HG02852 (cell line): ENCODE measurements at regions not wholly inside any gene's neighbourhood (a gene's known extent, or its start where the extent isn't known, plus 50 kb on each side); places are given as distances from the start of the nearest gene placed in this dataset.
"Not testable (repeated sequence)": the region's sequence is repeated elsewhere in the genome, so short reads cannot be mapped to it uniquely, and the experiment has no call there.

Experiments
- ATAC-seq: cut with Tn5 transposase; IDR thresholded peaks from one replicate; pipeline ENCODE4 v1.9.1; 2021; ENCODE audit warnings: mild to moderate bottlenecking, moderate library complexity; ENCODE audit not compliant: unreplicated experiment

DNA sequence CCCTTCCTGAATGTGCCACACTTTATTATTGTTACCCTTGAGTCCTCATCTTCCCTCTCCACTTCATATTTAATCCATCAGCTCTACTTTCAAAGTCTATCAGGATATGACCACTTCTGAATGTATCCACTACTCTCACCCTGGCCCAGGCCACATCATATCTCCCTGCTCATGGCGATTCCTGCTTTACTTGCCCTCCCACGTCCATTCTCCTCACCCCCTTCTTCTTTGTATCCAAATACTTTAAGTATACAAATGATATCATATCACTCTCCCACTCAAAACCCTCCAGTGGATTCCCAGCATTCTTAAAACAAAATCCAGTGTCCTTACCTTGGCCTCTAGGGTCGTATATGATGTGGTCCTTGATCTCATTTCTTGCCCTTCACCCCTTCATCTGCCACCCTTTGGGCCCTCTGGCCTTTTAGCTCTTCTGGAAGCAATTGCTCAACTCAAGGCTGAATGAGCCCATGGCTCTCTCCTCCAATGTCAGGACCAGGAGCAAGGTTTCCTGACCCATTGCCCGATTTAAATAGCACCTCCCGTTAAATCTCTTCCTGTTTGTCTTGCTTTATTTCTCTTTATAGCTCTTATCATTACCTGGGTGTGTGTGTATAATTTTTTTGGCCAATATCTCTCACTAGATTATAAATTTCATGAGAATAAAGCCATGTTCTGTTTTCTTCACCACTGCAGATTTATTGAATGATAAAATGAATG is 205.9 kb upstream of the ECI2 start:
- no peak for ATAC-seq

DNA sequence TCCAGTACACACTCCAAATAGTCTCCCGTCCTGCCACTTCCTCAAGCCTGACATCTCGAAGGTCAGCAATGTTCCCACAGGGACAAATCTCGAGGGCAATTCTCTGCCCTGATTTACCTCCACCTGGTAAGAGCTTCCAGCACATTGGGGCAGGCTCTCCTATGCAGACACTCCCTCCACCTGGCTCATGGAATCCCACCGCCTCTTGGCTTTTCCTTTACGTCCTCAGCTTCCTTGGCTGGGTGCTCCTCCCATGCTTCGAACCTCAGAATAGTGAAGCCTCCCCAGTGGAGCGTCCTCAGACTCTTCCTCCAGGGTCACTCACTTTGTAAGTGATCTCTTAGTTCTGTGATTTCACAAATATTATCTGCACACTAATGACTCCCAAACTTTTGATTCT is 205.2 kb upstream of the ECI2 start:
- ATAC-seq, result no peak

DNA sequence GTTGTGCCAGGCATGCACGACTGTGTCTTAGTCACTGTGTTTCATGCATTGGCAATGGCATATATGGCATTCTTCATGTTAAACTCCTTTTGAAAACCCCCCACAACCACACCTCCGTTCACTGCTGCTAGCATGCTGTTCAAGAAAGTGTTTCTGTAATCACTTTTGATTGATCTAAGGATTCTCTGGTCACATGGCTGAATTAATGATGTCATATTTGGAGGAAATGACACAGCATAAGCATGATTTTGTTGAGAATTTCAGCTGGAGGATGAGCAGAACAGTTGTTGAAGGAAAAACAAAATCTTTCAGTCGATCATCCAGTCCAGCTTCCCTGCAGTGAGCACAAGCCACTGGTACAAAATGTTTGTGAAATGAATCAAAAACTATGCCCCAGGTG is 203.5 kb upstream of the ECI2 start:
- ATAC-seq, result no peak

DNA sequence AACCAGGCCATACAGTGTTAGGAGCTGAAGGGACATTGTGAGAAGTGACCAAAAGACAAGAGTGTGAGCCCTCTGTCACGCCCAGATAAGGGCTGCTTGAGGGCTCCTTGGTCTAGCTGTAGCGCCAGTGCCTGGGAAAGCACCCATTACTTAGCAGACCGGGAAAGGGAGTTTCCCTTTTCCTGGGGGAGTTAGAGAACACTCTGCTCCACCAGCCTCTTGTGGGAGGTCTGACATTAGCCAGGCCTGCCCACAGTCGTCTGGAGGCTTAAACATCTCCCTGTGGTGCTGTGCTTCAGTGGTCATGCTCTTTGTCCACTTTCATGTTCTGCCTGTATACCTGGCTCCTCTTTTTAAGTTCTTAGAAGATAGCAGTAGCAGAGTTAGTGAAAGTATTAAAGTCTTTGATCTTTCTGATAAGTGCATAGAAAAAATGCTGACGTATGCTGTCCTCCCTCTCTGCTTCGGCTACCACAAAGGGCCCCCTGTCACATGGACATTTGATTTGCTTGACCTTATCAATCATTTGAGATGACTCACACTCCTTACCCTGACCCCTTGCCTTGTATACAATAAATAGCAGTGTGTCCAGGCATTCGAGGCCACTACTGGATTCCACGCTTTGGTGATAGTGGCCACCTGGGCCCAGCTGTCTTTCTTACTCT is 201.5 kb upstream of the ECI2 start:
- ATAC-seq, result no peak

DNA sequence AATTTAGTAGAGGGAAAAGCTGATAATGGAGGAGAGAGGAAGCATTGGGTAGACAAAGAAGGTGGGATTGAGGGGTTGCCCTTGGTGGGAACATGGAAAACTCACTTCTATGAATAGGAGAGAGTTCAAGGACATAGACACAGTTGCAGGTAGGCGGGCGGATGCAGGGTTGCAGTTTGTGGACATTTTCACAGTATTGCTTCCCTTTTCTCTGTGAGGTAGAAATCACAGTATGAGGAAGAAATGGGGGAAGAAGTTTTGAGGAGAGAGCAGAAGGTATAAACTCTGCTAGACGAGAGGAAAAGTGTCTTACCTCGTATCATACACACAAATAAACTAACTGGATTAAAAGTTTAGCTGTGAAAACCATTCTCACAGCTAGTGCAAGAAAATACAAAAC is 200.7 kb upstream of the ECI2 start:
- no peak for ATAC-seq

DNA sequence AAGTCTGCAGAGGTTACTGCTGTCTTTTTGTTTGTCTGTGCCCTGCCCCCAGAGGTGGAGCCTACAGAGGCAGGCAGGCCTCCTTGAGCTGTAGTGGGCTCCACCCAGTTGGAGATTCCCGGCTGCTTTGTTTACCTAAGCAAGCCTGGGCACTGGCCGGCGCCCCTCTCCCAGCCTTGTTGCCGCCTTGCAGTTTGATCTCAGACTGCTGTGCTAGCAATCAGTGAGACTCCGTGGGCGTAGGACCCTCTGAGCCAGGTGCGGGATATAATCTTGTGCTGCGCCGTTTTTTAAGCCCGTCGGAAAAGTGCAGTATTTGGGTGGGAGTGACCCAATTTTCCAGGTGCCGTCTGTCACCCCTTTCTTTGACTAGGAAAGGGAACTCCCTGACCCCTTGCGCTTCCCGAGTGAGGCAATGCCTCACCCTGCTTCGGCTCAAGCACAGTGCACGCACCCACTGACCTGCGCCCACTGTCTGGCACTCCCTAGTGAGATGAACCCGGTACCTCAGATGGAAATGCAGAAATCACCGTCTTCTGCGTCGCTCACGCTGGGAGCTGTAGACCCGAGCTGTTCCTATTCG is 198.9 kb upstream of the ECI2 start:
- ATAC-seq, result not testable (repeated sequence)

DNA sequence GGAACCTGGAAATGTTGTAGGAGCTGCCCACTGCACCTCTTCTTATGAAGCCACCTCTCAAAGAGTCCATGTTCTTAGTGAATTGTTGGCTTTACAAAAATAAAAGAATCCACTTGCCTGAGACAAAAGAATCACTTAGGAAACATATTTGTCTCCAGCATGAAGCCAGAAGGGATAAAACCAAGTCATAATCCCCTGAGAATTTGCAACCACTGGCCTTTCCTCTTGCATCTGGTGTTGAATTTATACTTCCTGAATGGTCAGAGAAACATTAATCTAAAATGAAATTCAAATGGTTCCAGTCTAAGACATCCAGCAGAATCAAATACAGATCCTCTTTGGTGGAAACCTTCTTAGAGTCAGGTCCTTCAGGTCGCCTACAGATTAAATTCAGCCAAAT is 192.5 kb upstream of the ECI2 start:
- no peak for ATAC-seq

DNA sequence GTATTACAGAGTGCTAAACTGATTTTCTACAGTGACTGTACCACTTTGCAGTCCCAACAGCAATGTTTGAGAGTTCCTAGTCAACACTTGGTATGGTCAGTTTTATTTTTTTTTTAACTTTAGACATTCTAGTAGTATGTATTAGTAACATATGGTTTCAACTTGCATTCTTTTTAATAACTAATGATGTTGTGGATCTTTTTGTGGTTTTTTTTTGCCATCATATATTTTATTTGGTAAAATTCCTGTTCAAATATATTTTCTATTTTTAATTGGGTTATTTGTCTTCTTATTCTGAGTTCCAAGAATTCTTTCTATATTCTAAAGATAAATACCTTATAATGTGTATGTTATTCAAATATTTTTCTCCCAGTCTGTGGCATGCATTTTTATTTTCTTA is 189.4 kb upstream of the ECI2 start:
- ATAC-seq, result no peak

DNA sequence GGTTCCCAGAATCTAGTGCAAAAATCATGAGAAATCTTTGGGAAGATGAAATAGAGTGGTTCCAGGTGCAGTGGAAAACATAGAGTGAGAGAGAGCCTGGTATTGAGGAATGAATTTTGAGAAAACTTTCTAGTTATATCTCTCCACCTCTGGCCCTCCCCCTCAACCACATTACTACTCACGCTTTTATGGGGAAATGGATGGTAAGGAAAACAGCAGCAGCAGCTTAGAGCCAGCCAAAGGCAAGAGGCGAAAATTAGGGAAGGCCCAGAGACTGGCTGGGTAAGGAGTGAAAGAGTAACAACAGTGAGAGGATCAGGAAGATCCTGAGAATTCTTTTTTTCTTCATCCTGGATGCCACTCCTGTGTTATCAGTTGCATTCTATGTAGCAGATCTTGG is 187.9 kb upstream of the ECI2 start:
- ATAC-seq, result no peak

DNA sequence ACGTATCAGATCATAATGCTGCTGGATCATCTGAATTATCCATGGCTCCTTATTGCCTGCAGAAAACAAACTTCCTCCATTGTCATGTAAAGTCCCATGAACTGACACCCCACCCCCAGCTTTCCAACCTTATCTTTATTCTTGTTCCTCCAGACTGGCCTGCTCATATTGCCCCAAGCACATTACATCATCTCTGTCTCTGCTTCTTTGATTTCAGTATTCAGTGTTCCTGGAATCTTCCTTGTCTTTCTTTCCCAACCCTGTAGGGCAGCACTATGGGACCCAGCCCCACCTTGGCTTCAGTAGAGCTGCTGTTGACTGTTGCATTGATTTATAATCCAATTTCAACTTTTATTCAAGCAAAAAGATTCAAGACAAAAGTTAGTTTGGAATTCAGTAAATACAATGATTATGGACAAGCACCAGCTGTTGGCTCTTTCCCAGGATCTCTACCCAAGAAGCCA is 187.5 kb upstream of the ECI2 start:
- ATAC-seq, result no peak

DNA sequence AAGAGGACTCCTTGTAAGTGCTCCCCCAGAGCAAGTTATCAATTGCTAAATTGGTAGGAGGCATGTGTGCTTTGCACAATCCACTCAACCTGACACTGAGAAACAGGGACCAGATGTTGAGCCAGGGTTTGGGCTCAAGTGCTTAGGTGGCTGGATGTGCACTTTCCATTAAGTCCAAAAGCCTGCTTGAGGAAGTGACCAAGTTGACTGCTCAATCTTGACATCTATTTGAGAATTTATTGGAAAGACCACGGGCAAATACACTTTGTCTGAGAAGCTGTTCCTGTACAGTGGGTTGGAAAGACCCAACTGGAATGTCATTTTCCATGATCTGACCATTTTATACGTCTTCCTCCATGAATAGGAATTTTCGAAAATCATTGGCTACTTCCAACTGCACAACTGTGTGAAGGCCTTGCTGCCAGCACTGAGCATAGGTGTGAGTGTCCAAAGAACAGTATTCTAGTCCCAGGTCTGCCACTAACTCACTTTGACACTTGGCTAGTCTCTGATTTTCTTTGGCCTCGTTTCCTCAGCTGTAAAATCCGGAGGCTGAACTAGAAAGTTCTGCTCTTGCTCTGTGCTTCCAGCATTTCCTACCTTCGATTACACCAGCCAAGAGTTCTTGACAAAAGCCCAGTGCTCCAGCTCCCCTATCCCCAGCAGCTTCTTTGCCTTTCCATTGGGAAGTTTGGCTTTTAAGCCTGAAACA is 186.9 kb upstream of the ECI2 start:
- no peak for ATAC-seq

DNA sequence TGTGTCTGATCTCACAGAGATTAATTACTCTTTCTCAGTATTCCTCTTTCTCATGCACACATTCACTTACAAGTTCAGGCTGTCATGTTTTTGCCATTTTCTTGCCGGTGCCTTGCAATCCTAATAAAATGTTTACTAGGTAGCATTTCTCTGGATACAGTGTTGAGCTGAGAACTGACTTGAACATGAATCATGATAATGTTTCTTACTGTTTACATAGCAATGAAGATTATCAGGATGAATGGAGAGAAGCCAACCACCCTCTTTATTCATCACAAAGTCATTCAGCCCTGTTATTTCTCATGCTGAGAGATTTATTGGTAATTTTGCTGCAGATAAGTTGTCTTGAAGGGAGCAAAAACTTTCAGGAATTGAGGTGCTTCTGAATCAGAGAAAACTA is 185.5 kb upstream of the ECI2 start:
- ATAC-seq, result no peak

DNA sequence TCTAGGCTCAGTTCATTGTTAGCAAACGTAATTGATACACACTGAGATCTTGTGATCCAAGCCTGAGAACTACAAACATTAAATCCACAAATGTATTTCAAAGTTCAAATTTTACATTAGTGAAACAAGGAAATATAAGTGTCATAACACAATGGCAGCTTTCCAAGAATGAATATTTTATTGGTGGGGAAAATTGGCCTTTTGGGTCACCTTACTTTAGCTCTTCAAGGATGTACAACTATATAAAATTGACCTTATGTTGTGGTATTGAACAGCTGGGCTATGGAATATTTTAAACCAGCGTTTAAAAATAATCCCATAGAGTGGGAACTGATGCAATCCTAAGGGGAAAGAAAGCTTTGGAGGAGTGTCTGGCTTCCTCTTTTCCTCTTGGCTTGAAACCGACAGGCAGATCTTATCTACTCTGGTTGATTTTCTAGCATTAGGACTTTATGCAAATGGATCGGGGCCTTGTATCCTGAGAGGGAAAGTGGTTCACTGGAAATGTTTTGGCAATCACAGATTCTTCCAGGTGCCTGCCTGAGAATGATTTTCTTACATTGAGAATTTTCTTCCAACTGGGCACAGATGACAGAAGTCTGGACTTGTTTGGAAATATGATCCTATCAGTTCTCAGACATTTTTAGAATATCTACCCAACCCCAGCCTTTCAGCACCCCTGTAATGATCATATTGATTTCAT is 184.8 kb upstream of the ECI2 start:
- no peak for ATAC-seq

DNA sequence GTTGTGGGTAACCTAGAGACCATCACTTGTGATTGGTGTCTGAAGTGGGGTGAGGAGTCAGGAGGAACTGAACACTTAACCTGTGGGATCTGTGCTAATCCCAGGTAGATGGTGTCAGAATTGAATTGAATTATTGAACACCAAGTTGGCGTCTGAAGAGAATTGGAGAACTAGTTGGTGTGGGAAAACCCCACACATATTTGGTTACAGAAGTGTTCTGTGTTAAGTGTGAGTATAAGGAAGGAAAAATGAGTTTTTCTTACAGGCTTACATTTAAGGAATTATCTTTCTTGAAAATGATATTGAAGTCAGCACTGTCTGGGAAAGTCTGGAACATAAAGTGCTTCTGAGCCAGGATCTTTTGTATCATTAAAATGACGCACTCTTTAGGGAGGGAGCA is 182.9 kb upstream of the ECI2 start:
- no peak for ATAC-seq

DNA sequence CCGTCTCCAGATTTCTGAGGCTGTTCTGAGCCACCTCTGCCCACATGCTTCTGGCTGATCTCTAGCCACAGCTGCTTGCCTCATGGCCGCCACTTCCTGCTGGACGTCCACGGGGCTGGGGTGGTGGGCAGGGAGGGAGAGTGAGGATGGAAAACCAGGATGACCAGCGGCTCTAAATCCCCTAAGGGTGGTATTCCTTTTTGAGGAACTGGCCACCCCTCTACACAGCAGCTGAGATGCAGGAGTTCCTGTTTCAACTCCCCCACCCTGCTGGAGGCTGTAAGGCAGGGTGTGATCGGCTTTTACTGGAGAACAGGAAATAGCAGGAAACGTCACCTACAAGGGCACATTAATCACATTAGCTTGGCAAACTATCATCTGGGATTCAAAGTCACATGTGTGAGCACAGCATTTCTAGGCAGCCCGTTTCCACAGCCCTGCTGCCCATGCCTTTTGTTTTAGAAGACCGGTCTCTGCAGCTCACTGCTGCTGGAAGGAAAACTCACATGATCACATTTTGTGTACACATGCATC is 181.6 kb upstream of the ECI2 start:
- no peak for ATAC-seq

DNA sequence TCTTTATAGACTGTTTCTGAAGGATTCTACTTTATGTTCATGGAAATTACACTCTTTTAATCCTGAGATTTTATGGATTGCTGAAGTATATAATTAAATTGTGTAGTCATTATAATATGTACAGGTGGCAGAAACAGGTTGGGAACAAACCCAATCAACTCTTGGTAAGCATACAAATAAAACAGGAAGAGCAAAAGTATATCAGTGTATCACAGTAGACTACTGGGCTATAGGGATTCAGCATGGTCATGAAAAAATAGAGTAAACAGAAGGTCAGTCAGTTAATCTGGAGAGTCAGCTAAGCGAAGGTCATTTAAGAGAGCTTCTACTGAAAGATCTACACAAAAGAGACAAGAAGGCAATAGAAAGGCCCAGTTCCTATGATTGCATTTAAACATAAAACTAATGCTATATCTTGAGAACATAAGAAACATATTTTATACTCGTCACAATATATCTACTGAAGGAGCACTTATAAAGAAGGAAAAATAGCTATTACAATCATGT is 178.9 kb upstream of the ECI2 start:
- no peak for ATAC-seq

DNA sequence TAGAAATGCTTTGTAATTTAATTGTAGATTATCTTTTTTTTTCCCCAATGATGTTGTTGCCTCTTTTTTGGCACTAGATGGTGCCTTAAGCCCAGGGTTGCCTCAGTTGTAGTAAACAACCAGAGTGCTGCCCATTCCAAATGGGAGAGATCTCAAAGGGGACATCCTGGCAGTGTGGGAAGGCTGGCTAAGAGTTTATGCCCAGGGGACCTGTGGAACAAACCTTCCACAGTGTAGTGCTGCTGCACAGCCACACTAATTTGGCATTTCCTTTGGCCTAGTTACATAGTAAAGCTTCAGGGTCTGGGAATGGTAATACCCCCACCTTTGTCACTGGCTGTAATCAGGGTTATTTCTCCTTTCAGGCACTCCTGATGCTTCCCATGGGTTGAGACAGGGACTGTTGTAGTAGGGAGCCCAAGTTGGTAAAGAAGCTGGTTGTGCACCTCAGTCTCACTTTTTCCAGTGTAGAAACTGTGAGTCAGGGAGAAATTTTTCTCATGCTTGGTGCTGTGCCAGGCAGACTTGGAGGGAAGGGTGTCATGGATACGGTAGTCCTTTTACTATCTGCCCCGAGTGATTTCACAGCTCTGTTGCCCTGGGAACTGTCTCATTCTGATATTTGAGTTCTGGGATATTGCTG is 177.8 kb upstream of the ECI2 start:
- no peak for ATAC-seq

DNA sequence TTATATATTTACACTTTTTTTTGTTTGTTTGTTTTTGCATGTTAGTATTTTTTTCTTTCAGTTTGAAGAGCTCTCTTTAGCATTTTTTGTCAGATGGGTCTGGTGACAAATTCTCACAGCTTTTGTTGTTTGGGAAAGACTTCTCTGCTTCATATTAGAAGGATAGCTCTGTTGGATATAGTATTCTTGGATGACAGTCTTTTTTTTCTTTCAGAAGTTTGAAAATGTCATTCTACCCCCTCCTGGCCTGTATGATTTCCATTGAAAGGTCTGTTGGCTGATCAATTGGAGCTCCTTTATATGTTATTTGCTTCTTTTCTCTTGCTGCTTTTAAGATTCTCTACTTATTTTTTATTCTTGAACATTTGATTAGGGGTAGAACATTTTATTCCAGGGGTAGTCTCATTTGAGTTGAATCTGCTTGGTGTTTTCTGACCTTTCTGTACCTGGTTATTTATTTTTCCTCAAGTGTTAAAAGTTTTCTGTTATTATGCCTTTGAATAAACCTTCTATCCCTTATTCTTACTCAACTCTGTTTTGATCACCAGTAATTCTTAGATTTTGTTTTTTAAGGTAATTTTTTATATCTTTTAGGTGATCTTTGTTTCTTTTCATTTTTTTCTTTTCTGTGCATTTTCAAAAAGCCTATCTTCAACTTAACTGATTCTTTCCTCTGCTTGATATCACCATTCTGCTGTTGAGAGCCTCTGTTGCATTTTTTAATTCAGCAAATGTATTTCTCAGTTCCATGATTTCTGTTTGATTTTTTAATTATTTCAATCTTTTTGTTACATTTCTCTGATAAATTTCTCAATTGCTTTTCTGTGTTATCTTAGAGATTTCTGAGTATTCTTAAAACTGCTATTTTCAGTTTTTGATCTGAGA is 176.8 kb upstream of the ECI2 start:
- ATAC-seq, result no peak

DNA sequence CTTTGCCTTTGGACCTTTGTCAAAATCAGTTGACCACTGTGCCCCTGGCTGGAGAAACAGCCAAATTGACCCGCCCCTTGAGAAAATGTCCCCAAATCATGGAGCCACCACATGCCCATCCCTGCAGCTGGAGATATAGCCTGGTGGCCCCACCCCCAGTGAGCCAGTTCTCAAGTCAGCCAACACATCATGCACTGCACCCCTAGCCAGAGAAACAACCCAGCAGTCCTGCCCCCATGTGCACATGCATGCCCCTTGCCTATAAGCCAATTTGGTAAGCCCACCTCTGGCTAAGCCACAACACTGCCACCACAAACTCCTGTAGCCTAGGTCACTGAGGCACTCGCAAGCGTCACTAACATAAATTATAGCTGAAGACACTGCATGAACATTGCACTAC is 174.2 kb upstream of the ECI2 start:
- ATAC-seq, result no peak
